WTC11 (cell line): ENCODE measurements at regions not wholly inside any gene's neighbourhood (a gene's known extent, or its start where the extent isn't known, plus 50 kb on each side); places are given as distances from the start of the nearest gene placed in this dataset.

Experiments used
- ATAC-seq: fragments of 200-7000 bp; cut with Tn5 transposase; 2 replicates; pipeline ENCODE4 v1.10.0; 2021; ENCODE audit warnings: mild to moderate bottlenecking, moderate library complexity
- CTCF ChIA-PET: fragments of 300-600 bp; sonication (Branson Sonifier 250); formaldehyde crosslinking; loops from one replicate; lab custom pipeline; 2021; ENCODE audit warnings: antibody characterized with exemption; lab: Charles Lee
- POLR2A ChIA-PET: fragments of 350-600 bp; sonication (Branson Sonifier 250); formaldehyde crosslinking; loops from one replicate; lab custom pipeline; 2021; ENCODE audit warnings: antibody characterized with exemption; lab: Charles Lee
- DNase-seq: peaks from one replicate; pipeline ENCODE4 v3.0.0; 2021; ENCODE audit warnings: low spot score
- H3K27ac Mint-ChIP-seq: 2 replicates; pipeline ENCODE4 v1.8.0; 2021; ENCODE audit warnings: mixed read lengths
- H3K27me3 Mint-ChIP-seq: 2 replicates; pipeline ENCODE4 v1.8.0; 2021; ENCODE audit warnings: low read depth, mild to moderate bottlenecking, moderate library complexity, mixed read lengths
- H3K36me3 Mint-ChIP-seq: 2 replicates; pipeline ENCODE4 v1.8.0; 2021; ENCODE audit warnings: mixed read lengths
- H3K4me1 Mint-ChIP-seq: 2 replicates; pipeline ENCODE4 v1.8.0; 2022; ENCODE audit warnings: mixed read lengths
- H3K4me3 Mint-ChIP-seq: 2 replicates; pipeline ENCODE4 v1.8.0; 2021; ENCODE audit warnings: mild to moderate bottlenecking, moderate library complexity, mixed read lengths
- H3K9me3 Mint-ChIP-seq: 2 replicates; pipeline ENCODE4 v1.8.0; 2021; ENCODE audit warnings: mixed read lengths
- ATF1 ChIP-seq: sonication (generic); formaldehyde crosslinking; IDR thresholded peaks from 2 replicates; pipeline ENCODE4 v1.8.1; 2023; ENCODE audit warnings: mild to moderate bottlenecking, moderate library complexity, missing genetic modification reagents
- CDX4 ChIP-seq: fragments of 250-450 bp; sonication (Bioruptor Pico); IDR thresholded peaks from 2 replicates; pipeline ENCODE4 v1.9.0; 2021; ENCODE audit warnings: moderate library complexity, mild to moderate bottlenecking, inconsistent platforms, borderline replicate concordance
- CTCF ChIP-seq: fragments of 200-600 bp; IDR thresholded peaks from 2 replicates; pipeline ENCODE4 v1.8.0; 2022; ENCODE audit warnings: antibody characterized with exemption
- E2F5 ChIP-seq: sonication (generic); formaldehyde crosslinking; IDR thresholded peaks from 2 replicates; pipeline ENCODE4 v1.8.1; 2022; ENCODE audit warnings: mild to moderate bottlenecking, moderate library complexity, missing genetic modification reagents
- FOXK1 ChIP-seq: sonication (generic); formaldehyde crosslinking; IDR thresholded peaks from 2 replicates; pipeline ENCODE4 v1.8.0; 2022; ENCODE audit warnings: mild to moderate bottlenecking, moderate library complexity, missing genetic modification reagents
- FOXP4 ChIP-seq: sonication (generic); formaldehyde crosslinking; IDR thresholded peaks from 2 replicates; pipeline ENCODE4 v1.8.0; 2022; ENCODE audit warnings: mild to moderate bottlenecking, missing genetic modification reagents
- HMGXB4 ChIP-seq: sonication (generic); formaldehyde crosslinking; IDR thresholded peaks from 2 replicates; pipeline ENCODE4 v1.8.1; 2023; ENCODE audit warnings: mild to moderate bottlenecking, moderate library complexity, missing genetic modification reagents
- IRF2 ChIP-seq: sonication (generic); formaldehyde crosslinking; IDR thresholded peaks from 2 replicates; pipeline ENCODE4 v1.8.0; 2022; ENCODE audit warnings: low read depth, missing genetic modification reagents, borderline replicate concordance
- JUN ChIP-seq: sonication (generic); formaldehyde crosslinking; IDR thresholded peaks from 2 replicates; pipeline ENCODE4 v1.8.0; 2023; ENCODE audit warnings: mild to moderate bottlenecking, missing genetic modification reagents
- MLX ChIP-seq: sonication (generic); formaldehyde crosslinking; IDR thresholded peaks from 2 replicates; pipeline ENCODE4 v1.8.1; 2023; ENCODE audit warnings: mild to moderate bottlenecking, missing genetic modification reagents, moderate library complexity
- MXD4 ChIP-seq: fragments of 250-450 bp; sonication (Bioruptor Pico); IDR thresholded peaks from 2 replicates; pipeline ENCODE4 v1.8.0; 2021; ENCODE audit warnings: mild to moderate bottlenecking, moderate library complexity, borderline replicate concordance
- MYBL2 ChIP-seq: sonication (generic); formaldehyde crosslinking; IDR thresholded peaks from 2 replicates; pipeline ENCODE4 v1.8.1; 2023; ENCODE audit warnings: mild to moderate bottlenecking, moderate library complexity, missing genetic modification reagents
- NFE2L1 ChIP-seq: sonication (generic); formaldehyde crosslinking; IDR thresholded peaks from 2 replicates; pipeline ENCODE4 v1.8.1; 2023; ENCODE audit warnings: missing genetic modification reagents
- NR1H2 ChIP-seq: sonication (generic); formaldehyde crosslinking; IDR thresholded peaks from 2 replicates; pipeline ENCODE4 v1.9.0; 2021; ENCODE audit warnings: mild to moderate bottlenecking, moderate library complexity, missing genetic modification reagents
- PRRX2 ChIP-seq: fragments of 250-450 bp; sonication (Bioruptor Pico); IDR thresholded peaks from 2 replicates; pipeline ENCODE4 v1.8.0; 2021; ENCODE audit warnings: mild to moderate bottlenecking
- RORB ChIP-seq: fragments of 250-450 bp; sonication (Bioruptor Pico); IDR thresholded peaks from 2 replicates; pipeline ENCODE4 v1.9.0; 2021; ENCODE audit warnings: mild to moderate bottlenecking
- SOX15 ChIP-seq: fragments of 250-450 bp; sonication (Bioruptor Pico); IDR thresholded peaks from 2 replicates; pipeline ENCODE4 v1.9.0; 2021; ENCODE audit warnings: mild to moderate bottlenecking
- SP1 ChIP-seq: sonication (generic); formaldehyde crosslinking; conservative IDR thresholded peaks from 2 replicates; pipeline ENCODE4 v1.8.1; 2022; ENCODE audit warnings: missing genetic modification reagents
- TEAD1 ChIP-seq: sonication (generic); formaldehyde crosslinking; IDR thresholded peaks from 2 replicates; pipeline ENCODE4 v1.8.0; 2022; ENCODE audit warnings: mild to moderate bottlenecking, missing genetic modification reagents
- ZBTB21 ChIP-seq: sonication (generic); formaldehyde crosslinking; IDR thresholded peaks from 2 replicates; pipeline ENCODE4 v1.8.1; 2023; ENCODE audit warnings: mild to moderate bottlenecking, missing genetic modification reagents, borderline replicate concordance
- ZNF263 ChIP-seq: sonication (generic); formaldehyde crosslinking; IDR thresholded peaks from 2 replicates; pipeline ENCODE4 v1.8.1; 2022; ENCODE audit warnings: low read depth, mild to moderate bottlenecking, moderate library complexity, missing genetic modification reagents

GRCh38 chr10:118918116-118918515 lies 111.4 kb upstream of the NANOS1 start:
- no peak for ATAC-seq
- POLR2A ChIA-PET, result no interaction called here
- DNase-seq, result no peak
- TF ChIP-seq E2F5 (CRISPR knock-in tag), result no peak
- TF ChIP-seq, all 79 proteins: peak for 0
- H3K27me3 Mint-ChIP-seq, result no peaks in the 10 kb centered on the region; the same call in 1 of the 2 replicates
- H3K4me1 Mint-ChIP-seq, result no peaks in the 10 kb centered on the region
- no peaks in the 10 kb centered on the region for H3K36me3 Mint-ChIP-seq
- CTCF ChIA-PET, result no interaction called here
- no peaks in the 10 kb centered on the region for H3K9me3 Mint-ChIP-seq
- no peak overlapping the region for H3K4me3 Mint-ChIP-seq
- no peak overlapping the region for H3K27ac Mint-ChIP-seq

GRCh38 chr10:118918587-118918986 lies 110.9 kb upstream of the NANOS1 start:
- H3K9me3 Mint-ChIP-seq, result no peaks in the 10 kb centered on the region
- ChIA-PET CTCF (no interaction called here), POLR2A (no interaction called here)
- no peak overlapping the region for H3K27ac Mint-ChIP-seq
- H3K36me3 Mint-ChIP-seq, result no peaks in the 10 kb centered on the region
- DNase-seq (no peak), ATAC-seq (no peak)
- H3K4me1 Mint-ChIP-seq, result no peaks in the 10 kb centered on the region
- H3K4me3 Mint-ChIP-seq, result no peak overlapping the region
- TF ChIP-seq CTCF, result no peak
- TF ChIP-seq HMGXB4, result no peak
- TF ChIP-seq FOXP4 (CRISPR knock-in tag), result no peak
- no peak for TF ChIP-seq MXD4 (CRISPR knock-in tag)
- TF ChIP-seq TEAD1 (CRISPR knock-in tag), result no peak
- no peak for TF ChIP-seq CDX4 (CRISPR knock-in tag)
- TF ChIP-seq SP1, result no peak
- no peak for TF ChIP-seq SOX15 (CRISPR knock-in tag)
- no peak for TF ChIP-seq ZBTB21 (CRISPR knock-in tag)
- TF ChIP-seq PRRX2, result no peak
- H3K27me3 Mint-ChIP-seq, result no peaks in the 10 kb centered on the region; the same call in 1 of the 2 replicates

GRCh38 chr10:118920206-118920605 lies 109.3 kb upstream of the NANOS1 start:
- Mint-ChIP-seq H3K27ac (no peak overlapping the region), H3K9me3 (no peaks in the 10 kb centered on the region), H3K4me3 (no peak overlapping the region), H3K4me1 (no peaks in the 10 kb centered on the region), H3K36me3 (no peaks in the 10 kb centered on the region), H3K27me3 (no peaks in the 10 kb centered on the region; the same call in 1 of the 2 replicates)
- no peak for TF ChIP-seq FOXP4 (CRISPR knock-in tag)
- TF ChIP-seq JUN (CRISPR knock-in tag), result no peak
- TF ChIP-seq ATF1 (CRISPR knock-in tag), result no peak
- no peak for TF ChIP-seq MLX (CRISPR knock-in tag)
- TF ChIP-seq SP1, result no peak
- no peak for TF ChIP-seq ZBTB21 (CRISPR knock-in tag)
- no peak for TF ChIP-seq NR1H2 (CRISPR knock-in tag)
- TF ChIP-seq SOX15 (CRISPR knock-in tag), result no peak
- no peak for TF ChIP-seq IRF2
- TF ChIP-seq NFE2L1 (CRISPR knock-in tag), result no peak
- TF ChIP-seq FOXK1 (CRISPR knock-in tag), result no peak
- TF ChIP-seq MYBL2 (CRISPR knock-in tag), result no peak
- no peak for TF ChIP-seq RORB
- no peak for TF ChIP-seq ZNF263
- CTCF ChIA-PET, result interaction anchor here (0.9 kb wide), 1 partner anchor 112 kb away, joined by 3 read pairs; no protein-coding TSS in a partner anchor
- POLR2A ChIA-PET, result no interaction called here
- ATAC-seq (no peak), DNase-seq (no peak)
